H9 (cell line): ENCODE measurements at regions not wholly inside any gene's neighbourhood (a gene's known extent, or its start where the extent isn't known, plus 50 kb on each side); places are given as distances from the start of the nearest gene placed in this dataset.

Experiments
- DNase-seq: peaks from one replicate; pipeline ENCODE4 v3.0.0-alpha.2; 2017
- H2AFZ ChIP-seq: one replicate; pipeline ENCODE4 v1.6.1; 2013; ENCODE audit warnings: mild to moderate bottlenecking, low read length, control low read depth, moderate library complexity
- H2AK5ac ChIP-seq: 2 replicates; pipeline ENCODE4 v1.6.1; 2013; ENCODE audit warnings: low read length, control low read depth, mixed read lengths; ENCODE audit not compliant: insufficient read length
- H2BK120ac ChIP-seq: one replicate; pipeline ENCODE4 v1.6.1; 2013; ENCODE audit warnings: low read depth, mild to moderate bottlenecking, low read length, control low read depth, inconsistent platforms; ENCODE audit not compliant: poor library complexity, severe bottlenecking
- H2BK12ac ChIP-seq: 2 replicates; pipeline ENCODE4 v1.6.1; 2013; ENCODE audit warnings: low read length, control low read depth, mixed read lengths, low read depth; ENCODE audit not compliant: insufficient read length
- H2BK15ac ChIP-seq: 2 replicates; pipeline ENCODE4 v1.6.1; 2013; ENCODE audit warnings: low read depth, low read length, control low read depth
- H2BK20ac ChIP-seq: one replicate; pipeline ENCODE4 v1.6.1; 2013; ENCODE audit warnings: low read depth, mild to moderate bottlenecking, low read length, control low read depth, inconsistent platforms; ENCODE audit not compliant: poor library complexity, severe bottlenecking
- H2BK5ac ChIP-seq: 2 replicates; pipeline ENCODE4 v1.6.1; 2013; ENCODE audit warnings: low read length, control low read depth, mixed read lengths; ENCODE audit not compliant: insufficient read length
- H3K14ac ChIP-seq: 2 replicates; pipeline ENCODE4 v1.6.1; 2013; ENCODE audit warnings: low read length, control low read depth; ENCODE audit not compliant: insufficient read depth
- H3K18ac ChIP-seq: 2 replicates; pipeline ENCODE4 v1.6.1; 2013; ENCODE audit warnings: low read depth, mild to moderate bottlenecking, mixed read lengths, low read length, control low read depth; ENCODE audit not compliant: insufficient read length
- H3K23ac ChIP-seq: 2 replicates; pipeline ENCODE4 v1.6.1; 2013; ENCODE audit warnings: low read length, control low read depth, mixed read lengths, low read depth; ENCODE audit not compliant: insufficient read length
- H3K23me2 ChIP-seq: 2 replicates; pipeline ENCODE4 v1.6.1; 2013; ENCODE audit warnings: low read depth, mild to moderate bottlenecking, mixed read lengths, low read length, control low read depth; ENCODE audit not compliant: insufficient read length, poor library complexity, severe bottlenecking
- H3K27ac ChIP-seq: 2 replicates; pipeline ENCODE4 v1.5.1; 2013; ENCODE audit warnings: low read length, control low read depth, mixed read lengths, low read depth; ENCODE audit not compliant: insufficient read length
- H3K27me3 ChIP-seq: 2 replicates; pipeline ENCODE4 v1.6.1; 2013; ENCODE audit warnings: low read length, control low read depth, inconsistent platforms; ENCODE audit not compliant: insufficient read depth
- H3K4ac ChIP-seq: 2 replicates; pipeline ENCODE4 v1.6.1; 2013; ENCODE audit warnings: low read depth, mild to moderate bottlenecking, control low read depth, inconsistent platforms, low read length, moderate library complexity
- H3K4me1 ChIP-seq: 2 replicates; pipeline ENCODE4 v1.6.1; 2013; ENCODE audit warnings: low read length, control low read depth, inconsistent platforms; ENCODE audit not compliant: insufficient read depth
- H3K4me2 ChIP-seq: 2 replicates; pipeline ENCODE4 v1.6.1; 2013; ENCODE audit warnings: low read length, control low read depth, mixed read lengths; ENCODE audit not compliant: insufficient read length, insufficient read depth
- H3K56ac ChIP-seq: 2 replicates; pipeline ENCODE4 v1.6.1; 2013; ENCODE audit warnings: low read depth, mild to moderate bottlenecking, mixed read lengths, low read length, control low read depth; ENCODE audit not compliant: insufficient read length
- H3K79me1 ChIP-seq: 2 replicates; pipeline ENCODE4 v1.6.1; 2013; ENCODE audit warnings: low read depth, mild to moderate bottlenecking, moderate library complexity, low read length, control low read depth, inconsistent platforms; ENCODE audit not compliant: insufficient read depth, poor library complexity, severe bottlenecking
- H3K79me2 ChIP-seq: 2 replicates; pipeline ENCODE4 v1.6.1; 2013; ENCODE audit warnings: low read length, control low read depth, inconsistent platforms; ENCODE audit not compliant: insufficient read depth
- H3K9ac ChIP-seq: 2 replicates; pipeline ENCODE4 v1.6.1; 2013; ENCODE audit warnings: low read length, control low read depth, mixed read lengths; ENCODE audit not compliant: insufficient read length; ENCODE audit errors: extremely low read depth
- H3K9me3 ChIP-seq: one replicate; pipeline ENCODE4 v1.6.1; 2013; ENCODE audit warnings: low read depth, low read length, inconsistent platforms; ENCODE audit not compliant: control insufficient read depth
- H3T11ph ChIP-seq: one replicate; pipeline ENCODE4 v1.6.1; 2013; ENCODE audit warnings: mild to moderate bottlenecking, low read length, control low read depth, inconsistent platforms
- H4K20me1 ChIP-seq: one replicate; pipeline ENCODE4 v1.6.1; 2013; ENCODE audit not compliant: control insufficient read depth, insufficient read length, insufficient read depth
- H4K5ac ChIP-seq: 2 replicates; pipeline ENCODE4 v1.6.1; 2013; ENCODE audit warnings: low read depth, mild to moderate bottlenecking, mixed read lengths, low read length, control low read depth; ENCODE audit not compliant: insufficient read length
- H4K8ac ChIP-seq: replicated peaks from 2 replicates; pipeline ENCODE4 v1.6.1; 2013; ENCODE audit warnings: low read length, control low read depth, mixed read lengths, low read depth; ENCODE audit not compliant: insufficient read length
- H4K91ac ChIP-seq: 2 replicates; pipeline ENCODE4 v1.6.1; 2013; ENCODE audit warnings: low read depth, mild to moderate bottlenecking, moderate library complexity, mixed read lengths, low read length, control low read depth; ENCODE audit not compliant: insufficient read length
- H3K27ac Mint-ChIP-seq, 3 experiments: 2 replicates in 2 of 3; 3 replicates in 1 of 3; pipeline ENCODE4 v1.8.0; 2020 to 2021; ENCODE audit warnings: mixed read lengths in 3 of 3, mild to moderate bottlenecking in 1 of 3, moderate library complexity in 1 of 3
- H3K27me3 Mint-ChIP-seq: 2 replicates; pipeline ENCODE4 v1.8.0; 2021; ENCODE audit warnings: low read depth, mild to moderate bottlenecking, moderate library complexity, mixed read lengths
- H3K36me3 Mint-ChIP-seq, 3 experiments: 2 replicates in 2 of 3; 3 replicates in 1 of 3; pipeline ENCODE4 v1.8.0; 2020 to 2021; ENCODE audit warnings: low read depth in 3 of 3, mixed read lengths in 3 of 3; ENCODE audit not compliant: insufficient read depth in 1 of 3
- H3K4me1 Mint-ChIP-seq, 2 experiments: 2 replicates each; pipeline ENCODE4 v1.8.0; 2020; ENCODE audit warnings: mixed read lengths in 2 of 2
- H3K4me3 Mint-ChIP-seq, 2 experiments: 2 replicates in 1 of 2; 3 replicates in 1 of 2; pipeline ENCODE4 v1.8.0; 2020 to 2021; ENCODE audit warnings: mild to moderate bottlenecking in 2 of 2, mixed read lengths in 2 of 2, moderate library complexity in 1 of 2
- H3K9me3 Mint-ChIP-seq, 2 experiments: 2 replicates in 1 of 2; 3 replicates in 1 of 2; pipeline ENCODE4 v1.8.0; 2020; ENCODE audit warnings: mild to moderate bottlenecking in 2 of 2, mixed read lengths in 2 of 2, moderate library complexity in 1 of 2
- CTCF ChIP-seq: fragments of 200-600 bp; sonication (generic); conservative IDR thresholded peaks from 3 replicates; pipeline ENCODE4 v1.8.0; 2021; ENCODE audit warnings: antibody characterized with exemption, mild to moderate bottlenecking
- WGBS: extraction: QIAGEN DNeasy Blood & Tissue Kit; methylation state at CpG from one replicate; pipeline ENCODE4 v1.1.7; 2013; ENCODE audit warnings: missing lambda C conversion rate, low lambda C conversion rate, mixed read lengths; ENCODE audit not compliant: insufficient read length; ENCODE audit errors: extremely low coverage; 5-methylcytosine and 5-hydroxymethylcytosine counted together

- Histone ChIP-seq H2BK5ac (no peak overlapping the region), H2BK120ac (no peak overlapping the region), H4K8ac (no peak overlapping the region), H3K79me1 (no peaks in the 10 kb centered on the region), H4K20me1 (no peaks in the 10 kb centered on the region), H3K23me2 (no peaks in the 10 kb centered on the region), H3K4me1 (no peaks in the 10 kb centered on the region), H3K27ac (no peak overlapping the region), H3K56ac (no peak overlapping the region), H3K4ac (no peak overlapping the region), H3K9ac (no peak overlapping the region), H3K27me3 (no peaks in the 10 kb centered on the region), H3K18ac (no peak overlapping the region), H3K9me3 (no peaks in the 10 kb centered on the region), H2AK5ac (no peak overlapping the region), H4K5ac (no peak overlapping the region), H2BK20ac (no peak overlapping the region), H3K23ac (no peak overlapping the region), H3K4me2 (no peak overlapping the region), H2BK12ac (no peak overlapping the region), H2AFZ (no peak overlapping the region), H3T11ph (no peak overlapping the region), H2BK15ac (no peak overlapping the region), H3K14ac (no peak overlapping the region), H3K79me2 (no peaks in the 10 kb centered on the region), H4K91ac (no peak overlapping the region)
- no peak overlapping the region for H3K27ac Mint-ChIP-seq
- TF ChIP-seq CTCF, result no peak
- H3K4me1 Mint-ChIP-seq, result 0 out of 4 replicates have a peak, but pooled peaks cover 0 to 4% of the 10 kb centered on the region in 2 experiments
- WGBS, result no CpG with 5 or more reads among the region's 4 CpGs
- DNase-seq, result no peak
- H3K36me3 Mint-ChIP-seq, result no peaks in the 10 kb centered on the region
- no peak overlapping the region for H3K4me3 Mint-ChIP-seq
- H3K9me3 Mint-ChIP-seq, result no peaks in the 10 kb centered on the region; a peak in 1 of 5 replicates
- H3K27me3 Mint-ChIP-seq, result peaks cover 38% of the 10 kb centered on the region
Measured at GRCh38 chr5:77871946-77872345, 95.8 kb upstream of the TBCA start.
